ENCODE measurements at regions not wholly inside any gene's neighbourhood (a gene's known extent, or its start where the extent isn't known, plus 50 kb on each side); places are given as distances from the start of the nearest gene placed in this dataset.

GRCh38 chr3:174408310-174408709 is 450.8 kb upstream of the NAALADL2 start:
- TF ChIP-seq CTCF (IDR thresholded peaks at IDR 0.05) = no peak

GRCh38 chr3:174409086-174409743 is 449.9 kb upstream of the NAALADL2 start:
- TF ChIP-seq CTCF (IDR thresholded peaks at IDR 0.05) = no peak

- TF ChIP-seq CTCF (IDR thresholded peaks at IDR 0.05) = no peak
Observed at GRCh38 chr3:174413062-174413912, 445.8 kb upstream of the NAALADL2 start.

GRCh38 chr3:174414902-174415301 is 444.2 kb upstream of the NAALADL2 start:
- TF ChIP-seq CTCF (IDR thresholded peaks at IDR 0.05) = no peak

GRCh38 chr3:174417573-174417972 is 441.6 kb upstream of the NAALADL2 start:
- no peak for TF ChIP-seq CTCF (IDR thresholded peaks at IDR 0.05)

- no peak for TF ChIP-seq CTCF (IDR thresholded peaks at IDR 0.05)
Observed at GRCh38 chr3:174419216-174419615, 439.9 kb upstream of the NAALADL2 start.

- TF ChIP-seq CTCF (IDR thresholded peaks at IDR 0.05) = no peak
Observed at GRCh38 chr3:174423936-174424335, 435.2 kb upstream of the NAALADL2 start.

All from LNCAP (cell line).